SK-MEL-5 (cell line): ENCODE measurements at regions not wholly inside any gene's neighbourhood (a gene's known extent, or its start where the extent isn't known, plus 50 kb on each side); places are given as distances from the start of the nearest gene placed in this dataset.

Experiments
- DNase-seq: peaks from one replicate; pipeline ENCODE4 v3.0.0-alpha.2; 2016; ENCODE audit warnings: low read depth, low spot score
- in situ Hi-C: cut with HindIII; loops from 2 replicates; pipeline ENCODE4 v1.10.0; 2016; ENCODE audit warnings: low sequenced_read_pairs, high pct_unique_total_duplicates, low pct_unique_long_range_greater_than_20kb

DNA sequence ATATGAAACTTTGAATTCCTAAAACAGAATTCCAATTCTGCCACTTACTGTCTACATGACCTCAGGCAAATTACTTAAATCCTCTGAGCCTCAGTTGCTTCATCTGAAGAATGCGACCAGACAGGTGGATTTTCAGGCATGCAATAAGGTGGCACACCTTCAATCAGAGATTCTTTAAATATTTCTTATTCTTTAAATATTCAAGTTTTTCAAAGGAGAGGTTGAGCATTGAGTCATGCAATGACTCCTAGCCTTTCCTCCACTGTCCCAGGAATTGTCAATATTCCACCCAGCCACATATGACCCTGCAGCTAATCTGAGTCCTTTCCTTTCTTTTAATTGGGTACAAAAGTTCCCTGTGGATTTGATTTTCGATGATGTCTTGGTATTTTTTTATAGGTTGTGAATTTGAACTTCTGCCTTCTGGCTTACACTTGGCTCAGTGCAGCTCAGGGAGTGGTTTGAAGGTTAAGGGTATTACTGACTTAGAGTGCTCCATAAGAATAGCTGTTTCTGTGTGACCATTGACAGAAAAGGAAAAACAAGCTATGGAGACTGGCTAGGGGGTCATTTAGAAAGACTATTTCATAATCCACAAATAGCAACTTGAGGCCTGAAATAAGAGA, 52.2 kb upstream of the PRDX6 start:
- no peak for DNase-seq
- in situ Hi-C loops = no loop called here

DNA sequence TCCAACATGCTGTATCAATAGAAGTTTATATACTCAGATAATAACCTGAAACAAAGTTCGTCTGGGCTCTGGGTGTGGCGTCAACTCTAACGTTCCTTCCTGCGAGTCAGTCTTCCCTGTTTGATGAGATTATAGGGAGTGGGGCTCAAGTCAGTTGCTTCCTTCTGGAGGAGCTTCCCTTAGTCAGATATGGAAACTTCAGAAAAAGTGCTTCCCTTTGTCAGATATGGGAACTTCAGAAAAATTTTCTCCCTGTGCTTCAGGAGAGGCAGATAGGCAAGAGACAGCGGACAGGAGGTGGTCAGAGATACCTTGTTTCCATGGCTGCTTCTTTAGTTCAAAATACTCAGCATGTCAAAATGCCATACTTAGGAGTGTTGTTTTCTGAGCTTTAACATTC, 51.1 kb upstream of the PRDX6 start:
- no peak for DNase-seq

DNA sequence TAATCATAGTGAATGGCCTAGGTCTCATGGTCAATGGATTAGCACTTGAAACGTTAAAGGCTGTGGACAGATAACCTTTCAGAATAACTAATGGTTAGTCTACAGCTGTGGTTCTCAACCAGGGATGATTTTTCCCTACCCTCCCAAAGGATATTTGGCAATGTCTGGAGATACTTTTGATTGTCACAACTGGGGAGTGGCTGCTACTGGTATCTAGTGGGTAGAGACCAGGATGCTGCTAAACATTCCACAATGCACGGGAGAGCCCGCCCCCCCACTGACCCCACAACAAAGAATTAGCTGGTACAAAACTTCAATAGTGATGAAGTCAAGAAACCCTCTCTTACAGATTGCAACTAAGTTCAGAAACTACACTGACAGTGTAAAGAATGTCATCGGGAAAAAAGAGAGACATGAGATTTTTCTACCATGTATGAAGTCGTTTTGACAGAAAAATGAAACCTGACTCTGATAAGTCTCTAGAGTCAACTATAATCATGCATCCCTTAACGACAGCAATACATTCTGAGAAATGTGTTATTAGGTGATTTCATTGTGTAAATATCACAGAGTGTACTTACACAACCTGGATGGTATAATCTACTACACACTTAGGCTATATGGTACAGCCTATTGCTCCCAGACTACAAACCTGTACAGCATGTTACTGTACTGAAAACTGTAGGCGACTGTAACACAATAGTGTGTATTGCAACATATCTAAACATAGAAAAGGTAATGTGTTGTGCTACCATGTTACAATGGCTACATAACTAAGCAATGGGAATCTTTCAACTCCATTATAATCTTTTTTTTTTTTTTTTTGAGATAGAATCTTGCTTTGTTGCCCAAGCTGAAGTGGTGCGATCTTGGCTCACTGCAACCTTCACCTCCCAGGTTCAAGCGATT, 49.7 kb upstream of the PRDX6 start:
- no peak for DNase-seq
- in situ Hi-C loops = no loop called here

More for the DNA sequence above, 51.1 kb upstream of the PRDX6 start:
- in situ Hi-C loops = no loop called here
